ENCODE measurements at regions not wholly inside any gene's neighbourhood (a gene's known extent, or its start where the extent isn't known, plus 50 kb on each side); places are given as distances from the start of the nearest gene placed in this dataset.
"Not testable (repeated sequence)": the region's sequence is repeated elsewhere in the genome, so short reads cannot be mapped to it uniquely, and the experiment has no call there.

DNA sequence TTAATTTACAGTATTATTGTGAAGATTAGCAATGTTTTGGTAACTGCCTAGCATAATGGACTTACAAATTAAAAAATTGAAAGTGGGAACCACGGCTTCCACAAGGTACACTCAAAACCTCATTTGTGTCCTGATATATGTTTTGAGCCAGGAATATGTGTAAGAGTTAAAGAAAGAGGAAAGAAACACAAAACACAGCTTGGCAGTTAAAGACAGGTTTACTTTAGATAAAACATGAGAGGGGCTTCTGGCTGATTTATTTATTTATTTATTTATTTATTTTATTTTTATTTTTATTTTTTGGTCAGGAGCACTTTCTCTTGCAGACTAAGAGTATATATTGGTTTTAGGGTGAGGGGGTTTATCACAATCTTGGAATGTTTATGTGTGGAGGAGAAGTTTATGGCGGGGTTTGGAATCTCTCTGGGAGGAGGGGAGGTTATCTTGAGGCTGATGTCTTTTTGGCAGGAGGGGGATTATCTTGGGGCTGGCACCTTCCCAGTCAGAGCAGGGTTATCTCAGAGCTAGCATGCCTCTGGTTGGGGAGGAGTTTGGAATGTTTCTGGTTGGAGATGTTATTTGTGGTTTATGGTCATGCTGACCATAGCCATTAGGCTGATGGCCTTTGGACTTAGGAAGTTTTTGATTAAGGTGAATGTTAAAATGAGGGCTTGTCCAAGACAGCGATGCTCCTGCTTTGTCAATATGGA is 436.7 kb downstream of the DAD1 start:
- no peak for DNase-seq (ENCODE audit: low read depth)

DNA sequence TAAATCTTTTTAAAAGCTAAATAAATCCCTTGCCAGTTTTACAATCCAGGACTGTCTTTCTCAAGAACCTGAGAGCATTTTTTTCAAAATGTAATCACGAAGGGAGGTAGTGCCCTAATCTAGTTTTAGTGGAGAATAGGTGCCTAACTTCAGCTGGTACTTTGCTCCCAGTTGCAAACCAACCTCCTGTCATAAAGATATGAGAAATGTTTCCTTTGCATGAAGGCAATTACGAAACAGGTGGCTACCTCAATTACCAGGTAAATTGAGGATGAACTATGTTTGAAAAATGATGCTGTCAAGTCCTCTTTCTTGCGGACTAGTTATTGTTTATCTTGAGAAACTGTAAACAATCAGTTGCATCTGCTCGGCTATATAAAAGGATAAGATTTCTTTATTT is 437.9 kb downstream of the DAD1 start:
- no peak for DNase-seq (ENCODE audit: low read depth)

DNA sequence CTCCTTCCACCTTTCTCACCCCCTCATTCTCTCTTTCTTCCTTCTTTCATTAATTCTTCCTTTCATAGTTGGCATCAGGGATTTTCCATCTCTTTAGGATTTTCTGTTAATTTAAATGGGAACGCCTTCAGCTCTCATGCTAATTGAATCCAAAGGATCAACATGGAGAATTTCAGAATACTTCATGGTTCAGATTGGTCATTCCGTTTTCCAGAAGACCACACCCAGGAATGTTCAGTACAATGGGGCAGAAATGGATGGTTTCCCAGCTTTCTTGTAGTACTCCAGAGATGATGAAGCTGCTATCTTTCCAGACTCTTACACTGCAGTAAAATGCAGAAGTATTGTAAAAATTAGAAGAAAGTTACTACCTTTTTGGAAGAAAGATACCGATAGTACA is 440.0 kb downstream of the DAD1 start:
- no peak for DNase-seq (ENCODE audit: low read depth)

DNA sequence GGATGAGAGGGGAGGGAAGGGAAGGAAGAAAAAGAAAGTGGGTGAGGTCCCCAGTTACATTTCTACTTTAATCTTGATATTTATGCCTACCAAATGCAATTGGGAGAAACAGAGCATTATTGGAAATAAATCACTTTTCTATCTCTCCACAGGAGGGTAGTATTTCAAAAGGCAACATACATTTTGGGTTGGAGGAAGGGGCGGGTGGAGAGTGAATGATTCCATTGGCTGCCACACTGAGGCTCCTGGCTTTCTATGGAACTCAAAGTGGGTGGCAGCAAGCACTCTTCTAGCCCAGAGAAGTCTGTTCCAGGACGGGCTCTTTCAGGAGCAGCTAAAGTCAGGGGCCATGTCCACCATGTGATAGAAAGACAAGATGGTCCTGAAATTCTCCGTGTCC is 441.3 kb downstream of the DAD1 start:
- no peak for DNase-seq (ENCODE audit: low read depth)

DNA sequence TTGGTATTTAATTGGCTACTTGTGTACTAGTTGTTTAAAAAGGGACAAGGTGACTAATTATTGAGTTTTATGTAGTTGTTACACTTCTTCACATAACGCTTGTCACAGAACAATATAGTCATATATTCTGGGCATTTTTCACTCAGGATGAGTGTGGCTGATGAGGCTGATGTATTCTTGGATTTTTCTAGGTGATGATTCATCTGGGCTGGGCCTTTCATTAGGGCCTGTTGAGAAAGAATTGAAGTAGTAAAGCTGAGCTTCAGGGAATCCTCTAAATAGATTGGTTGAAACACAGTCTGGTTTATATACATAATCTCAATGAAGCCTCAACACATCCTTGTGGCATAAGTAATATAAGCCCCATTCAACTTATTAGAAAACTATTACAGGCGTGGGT is 445.7 kb downstream of the DAD1 start:
- DNase-seq (ENCODE audit: low read depth): no peak

DNA sequence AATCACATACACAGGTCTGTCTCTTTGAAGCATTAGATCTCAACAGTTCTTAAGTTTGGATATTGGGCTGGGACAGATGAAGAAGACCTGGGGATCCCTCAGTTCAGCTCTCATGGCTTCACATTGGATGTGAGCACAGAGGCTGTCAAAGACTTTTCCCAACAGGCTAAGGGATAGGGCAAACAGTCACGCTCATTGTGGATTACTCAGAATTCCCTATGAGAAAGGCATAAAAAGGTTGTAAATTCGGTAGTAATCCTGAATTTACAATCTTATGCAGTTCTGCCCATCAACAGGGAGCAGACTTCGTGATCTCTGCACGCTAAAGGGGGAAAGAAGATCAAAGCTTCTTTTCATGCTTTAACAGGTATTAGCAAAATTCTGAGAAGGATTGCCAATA is 448.4 kb downstream of the DAD1 start:
- DNase-seq (ENCODE audit: low read depth): no peak

DNA sequence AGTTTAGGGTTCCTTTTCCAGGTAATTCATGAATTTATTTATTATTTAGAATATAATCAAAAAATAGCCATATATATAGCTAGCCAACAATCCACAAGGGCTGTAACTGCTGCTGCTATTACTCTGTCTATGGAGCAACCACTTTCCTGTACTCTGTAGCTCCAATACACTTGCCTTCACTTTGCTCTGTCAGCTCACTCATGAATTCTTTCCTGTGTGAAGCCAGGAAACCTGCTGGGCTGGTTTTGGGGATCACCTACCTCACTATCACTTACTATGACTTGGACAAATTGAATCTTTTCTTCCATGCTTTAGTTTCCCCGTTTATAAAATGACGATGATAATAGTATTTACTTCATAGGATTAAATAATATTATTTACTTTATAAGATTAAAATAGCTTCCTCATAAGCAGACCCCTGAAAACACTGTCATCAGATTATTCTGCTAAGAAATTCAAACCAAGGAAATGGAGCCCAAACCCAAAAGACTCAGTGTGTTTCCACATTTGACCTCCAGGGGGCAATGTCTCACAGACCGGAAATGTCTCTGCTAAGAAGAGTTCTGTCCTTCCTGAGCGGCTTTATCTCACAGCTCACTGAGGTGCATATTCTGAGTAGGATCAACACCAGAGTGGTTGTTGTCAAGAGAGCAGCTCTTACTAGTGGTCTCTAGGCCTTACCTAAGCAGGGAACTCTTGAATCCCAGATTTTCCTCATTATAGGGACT is 457.1 kb downstream of the DAD1 start:
- DNase-seq (ENCODE audit: low read depth): no peak

DNA sequence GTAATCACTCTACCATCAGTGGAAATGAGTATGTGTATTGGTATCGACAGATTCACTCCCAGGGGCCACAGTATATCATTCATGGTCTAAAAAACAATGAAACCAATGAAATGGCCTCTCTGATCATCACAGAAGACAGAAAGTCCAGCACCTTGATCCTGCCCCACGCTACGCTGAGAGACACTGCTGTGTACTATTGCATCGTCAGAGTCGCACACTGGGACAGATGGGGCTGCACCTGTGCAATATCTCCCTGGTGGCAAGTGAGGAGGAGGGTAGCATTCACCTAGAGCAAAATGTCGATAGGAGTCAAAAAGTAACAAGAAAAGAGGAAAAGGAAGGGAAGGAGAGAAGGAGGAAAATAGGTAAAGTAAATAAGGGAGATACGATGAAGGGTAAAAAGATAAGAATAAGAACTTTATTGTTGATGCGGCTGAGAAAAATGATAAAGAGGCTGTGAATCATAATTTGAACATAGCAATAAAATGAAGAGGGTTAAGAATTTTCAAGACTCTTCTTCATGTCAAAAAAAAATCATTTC is 450.5 kb upstream of the OR4E1 start:
- no peak for DNase-seq (ENCODE audit: low read depth)

DNA sequence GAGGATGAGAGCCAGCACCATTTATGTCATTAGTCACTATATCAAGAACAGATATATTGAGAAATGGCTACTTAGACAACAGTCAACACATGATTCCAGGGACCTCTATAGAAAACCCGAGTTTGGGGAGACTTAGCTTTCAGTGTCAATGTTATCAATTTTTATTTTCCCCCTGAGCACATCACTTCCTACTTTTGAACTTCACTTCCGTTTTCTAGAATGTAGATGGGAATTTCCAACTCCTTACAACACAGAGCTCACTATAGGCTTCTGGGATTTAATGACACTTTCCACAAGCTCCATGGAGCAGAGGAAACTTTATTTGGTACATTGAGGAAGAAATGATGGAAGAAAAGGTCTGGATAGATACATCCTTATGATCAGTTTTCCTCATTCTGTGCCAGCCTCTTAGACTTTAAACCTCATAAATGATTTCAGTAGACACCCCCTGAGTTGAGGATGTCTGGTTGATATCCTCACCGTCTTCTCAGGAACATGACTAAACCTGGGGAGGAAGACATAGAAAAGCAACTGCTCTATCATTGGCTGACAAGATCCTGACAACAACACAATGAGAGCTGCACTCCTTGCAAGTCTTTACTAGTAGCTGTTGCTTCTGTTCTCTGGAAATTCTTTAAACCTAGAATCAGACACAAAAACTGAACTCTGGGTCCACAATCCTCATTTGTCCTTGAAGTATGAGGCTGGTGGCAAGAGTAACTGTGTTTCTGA is 449.4 kb upstream of the OR4E1 start:
- DNase-seq (ENCODE audit: low read depth): no peak

DNA sequence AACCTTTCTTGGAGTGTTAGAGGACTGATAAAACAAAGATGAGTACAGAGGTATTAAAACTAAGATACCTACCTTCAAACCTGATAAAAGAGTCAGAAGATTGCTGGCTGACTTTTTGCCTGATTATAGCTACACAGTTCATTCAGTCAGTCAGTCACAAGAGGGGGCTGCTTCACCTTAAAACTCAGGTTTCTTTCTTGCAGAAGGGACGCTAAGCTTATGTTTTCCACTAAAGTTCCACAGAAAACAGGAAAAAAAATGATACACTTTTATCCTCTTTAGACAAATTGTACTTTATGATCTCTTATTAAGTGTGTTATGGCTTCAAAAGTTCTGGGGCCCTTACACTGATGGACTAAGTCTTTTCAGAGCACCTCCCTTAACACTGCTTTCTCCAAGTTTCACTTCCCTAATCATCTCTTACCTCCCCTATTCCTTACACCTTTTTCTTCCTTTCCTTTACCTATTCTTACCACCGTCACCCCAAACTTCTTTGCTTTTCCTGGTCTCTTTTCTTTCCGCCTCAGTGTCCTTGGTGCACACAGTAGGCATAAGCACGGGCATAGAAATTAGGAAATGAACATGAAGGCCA is 448.7 kb upstream of the OR4E1 start:
- no peak for DNase-seq (ENCODE audit: low read depth)

DNA sequence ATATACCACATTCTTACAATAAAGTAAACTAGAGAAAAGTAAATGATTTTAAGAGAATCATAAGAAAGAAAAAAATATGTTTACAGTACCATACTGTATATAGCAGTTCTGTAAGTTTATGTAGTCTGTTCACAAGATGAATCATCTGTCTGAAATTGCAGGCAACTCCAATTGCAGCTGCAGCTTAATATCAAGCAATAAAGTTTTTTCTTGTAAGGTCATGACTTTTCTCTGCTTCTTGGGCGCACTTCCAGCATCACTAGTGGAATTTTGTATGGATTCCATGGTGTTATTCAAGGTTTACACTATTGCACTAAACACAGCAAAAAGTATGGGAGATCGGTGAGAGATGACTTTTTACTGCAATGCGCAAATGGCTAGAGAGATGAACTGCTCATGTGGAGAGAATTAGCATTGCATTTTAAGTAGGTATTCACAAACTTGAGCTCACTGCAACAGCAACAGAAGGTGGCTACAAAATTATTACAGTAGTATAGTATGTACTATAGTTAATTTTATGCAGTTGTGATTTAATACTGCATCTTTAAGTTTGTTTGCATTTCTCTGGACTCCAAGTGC is 445.4 kb upstream of the OR4E1 start:
- no peak for DNase-seq (ENCODE audit: low read depth)

DNA sequence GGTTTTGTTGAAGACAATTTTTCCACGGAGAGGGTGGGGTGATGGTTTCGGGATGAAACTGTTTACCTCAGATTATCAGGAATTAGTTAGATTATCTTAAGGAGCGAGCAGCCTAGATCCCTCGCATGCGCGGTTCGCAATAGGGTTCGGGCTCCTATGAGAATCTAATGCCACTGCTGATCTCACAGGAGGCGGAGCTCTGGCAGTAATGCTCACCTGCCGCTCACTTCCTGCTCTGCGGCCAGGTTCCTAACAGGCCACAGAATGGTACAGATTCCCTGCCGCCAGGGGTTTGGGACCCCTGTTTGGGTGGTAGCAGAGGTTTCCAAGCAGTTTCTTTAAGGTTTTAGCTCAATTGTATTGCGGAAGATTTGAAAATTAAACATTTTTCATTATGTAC is 439.8 kb upstream of the OR4E1 start:
- DNase-seq (ENCODE audit: low read depth): no peak

DNA sequence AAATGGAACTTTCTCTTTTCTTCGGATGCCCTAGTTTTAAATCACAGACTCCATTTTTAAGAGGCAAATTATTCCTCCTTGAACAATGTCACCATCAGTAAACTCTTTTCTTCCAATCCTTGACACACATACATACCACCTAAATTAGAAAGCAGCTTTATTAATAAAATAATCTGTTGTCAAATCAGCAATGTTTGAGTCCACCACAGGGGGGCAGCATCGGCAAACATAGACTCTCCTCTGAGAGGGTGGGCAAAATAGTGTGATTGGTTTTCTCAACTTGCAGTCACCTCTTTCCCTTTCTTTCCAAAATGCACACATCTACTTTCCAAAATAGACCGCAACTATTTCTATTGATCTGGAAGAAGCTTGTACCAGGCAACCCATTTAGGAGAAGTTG is 438.4 kb upstream of the OR4E1 start:
- peak; percentile 14 for DNase-seq (ENCODE audit: low read depth)

DNA sequence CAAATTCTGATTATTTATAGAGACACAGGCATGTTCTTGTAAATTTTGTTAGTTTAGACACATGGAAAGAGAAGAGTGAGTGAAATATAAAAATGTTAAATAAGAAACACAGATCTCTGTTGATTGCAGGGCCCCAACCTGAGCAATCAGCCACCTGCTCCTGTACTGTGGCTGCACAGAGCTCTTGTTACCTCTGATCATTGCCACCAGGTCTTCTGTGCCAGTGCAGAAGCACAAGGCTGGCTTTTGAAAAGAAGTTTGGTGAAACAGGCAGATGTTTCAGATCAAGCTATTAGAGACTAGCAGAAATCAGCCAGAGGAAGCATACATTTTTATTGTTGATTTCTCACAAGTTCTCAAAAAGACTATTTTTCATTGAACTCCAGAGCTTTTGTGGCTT is 434.1 kb upstream of the OR4E1 start:
- DNase-seq (ENCODE audit: low read depth): no peak

DNA sequence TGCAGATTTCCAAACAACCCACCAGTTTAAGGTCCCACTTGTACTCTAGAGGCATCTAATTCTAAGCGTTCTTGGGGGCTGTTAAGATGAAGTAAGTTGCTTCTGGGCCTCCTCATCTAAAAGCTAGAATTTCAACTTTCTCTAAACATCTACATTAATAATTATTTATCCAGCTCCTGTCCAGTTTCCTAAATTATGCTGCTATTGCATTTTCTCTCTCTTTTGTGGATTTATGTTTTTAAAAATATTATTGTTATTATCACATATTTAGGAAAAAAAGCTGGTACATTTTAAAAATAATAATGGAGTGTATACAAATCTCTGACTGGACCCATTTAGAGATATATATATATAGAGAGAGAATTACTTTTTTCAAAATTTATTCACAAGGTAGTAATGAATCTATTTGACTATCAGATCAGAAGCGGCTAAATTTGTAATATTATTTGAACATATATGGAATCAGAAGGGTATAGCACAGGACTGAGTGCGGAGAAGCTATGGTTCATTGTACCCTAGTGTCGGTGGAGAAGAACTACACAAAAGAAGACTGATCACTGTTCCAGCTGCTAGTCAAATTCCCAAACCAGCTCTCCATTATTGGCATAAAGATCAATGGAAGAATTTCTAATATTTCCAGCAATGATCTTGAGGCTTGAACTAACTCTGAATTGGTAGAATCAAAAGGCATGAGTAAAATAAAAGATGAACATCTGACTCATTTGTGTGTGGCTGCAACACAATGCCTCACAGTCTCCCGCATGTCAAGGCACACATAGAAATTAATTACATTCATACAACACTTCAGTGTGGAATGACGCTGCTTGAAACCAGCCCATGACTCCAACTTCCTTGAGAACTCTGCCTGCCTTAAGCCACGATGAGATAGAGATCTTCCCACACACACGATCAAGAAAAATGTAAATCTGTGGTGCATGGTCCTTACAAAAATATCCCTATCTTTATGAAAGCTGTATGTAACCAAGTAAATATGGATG is 433.4 kb upstream of the OR4E1 start:
- no peak for DNase-seq (ENCODE audit: low read depth)

DNA sequence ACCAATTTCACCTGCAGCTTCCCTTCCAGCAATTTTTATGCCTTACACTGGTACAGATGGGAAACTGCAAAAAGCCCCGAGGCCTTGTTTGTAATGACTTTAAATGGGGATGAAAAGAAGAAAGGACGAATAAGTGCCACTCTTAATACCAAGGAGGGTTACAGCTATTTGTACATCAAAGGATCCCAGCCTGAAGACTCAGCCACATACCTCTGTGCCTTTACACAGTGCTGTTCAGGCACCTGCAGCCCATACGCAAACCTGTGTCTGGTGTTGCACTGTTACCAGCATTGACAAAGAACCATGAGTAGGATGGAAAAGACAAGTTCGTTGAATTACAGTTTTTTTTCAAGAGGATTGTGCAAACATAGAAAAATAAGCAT is 432.0 kb upstream of the OR4E1 start:
- DNase-seq (ENCODE audit: low read depth): no peak

DNA sequence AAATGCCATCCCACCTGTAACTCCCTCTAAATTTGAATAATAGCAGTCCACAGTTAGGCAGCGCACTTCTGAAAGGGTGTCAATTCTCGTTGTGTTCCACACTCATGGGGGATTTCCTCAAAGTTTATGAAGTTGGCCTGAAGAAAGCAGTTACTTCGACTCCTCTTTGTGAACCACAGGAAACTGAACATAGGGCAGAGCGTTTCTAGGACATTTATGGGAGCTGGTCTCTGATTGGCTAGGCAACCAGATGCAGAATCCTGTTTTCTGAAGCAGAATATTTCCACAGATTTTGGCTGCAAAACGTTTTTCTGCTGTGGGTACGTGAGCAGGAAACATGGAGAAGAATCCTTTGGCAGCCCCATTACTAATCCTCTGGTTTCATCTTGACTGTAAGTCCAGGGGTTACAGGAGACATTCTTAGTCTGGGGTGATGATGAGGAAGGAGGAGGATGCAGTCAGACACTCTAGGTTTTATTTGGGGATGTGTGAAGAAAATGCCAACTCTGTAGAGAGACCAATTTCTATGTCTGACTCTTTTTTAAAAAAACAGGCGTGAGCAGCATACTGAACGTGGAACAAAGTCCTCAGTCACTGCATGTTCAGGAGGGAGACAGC is 431.5 kb upstream of the OR4E1 start:
- DNase-seq (ENCODE audit: low read depth): no peak

DNA sequence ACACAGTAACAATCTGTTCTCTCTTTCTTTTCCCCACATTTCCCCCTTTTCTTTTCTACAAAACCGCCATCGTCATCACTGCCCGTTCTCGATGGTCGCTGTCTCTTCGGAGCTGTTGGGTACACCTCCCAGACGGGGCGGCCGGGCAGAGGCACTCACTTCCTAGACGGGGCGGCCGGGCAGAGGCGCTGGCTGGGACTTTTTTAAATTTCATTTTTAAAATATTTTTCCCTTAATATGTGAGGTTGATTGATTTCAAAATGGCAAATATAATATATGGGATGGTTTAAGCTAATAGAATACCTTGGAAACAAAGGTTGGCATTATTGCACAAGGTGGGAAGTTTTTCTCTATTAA is 427.1 kb upstream of the OR4E1 start:
- DNase-seq (ENCODE audit: low read depth): not testable (repeated sequence)

DNA sequence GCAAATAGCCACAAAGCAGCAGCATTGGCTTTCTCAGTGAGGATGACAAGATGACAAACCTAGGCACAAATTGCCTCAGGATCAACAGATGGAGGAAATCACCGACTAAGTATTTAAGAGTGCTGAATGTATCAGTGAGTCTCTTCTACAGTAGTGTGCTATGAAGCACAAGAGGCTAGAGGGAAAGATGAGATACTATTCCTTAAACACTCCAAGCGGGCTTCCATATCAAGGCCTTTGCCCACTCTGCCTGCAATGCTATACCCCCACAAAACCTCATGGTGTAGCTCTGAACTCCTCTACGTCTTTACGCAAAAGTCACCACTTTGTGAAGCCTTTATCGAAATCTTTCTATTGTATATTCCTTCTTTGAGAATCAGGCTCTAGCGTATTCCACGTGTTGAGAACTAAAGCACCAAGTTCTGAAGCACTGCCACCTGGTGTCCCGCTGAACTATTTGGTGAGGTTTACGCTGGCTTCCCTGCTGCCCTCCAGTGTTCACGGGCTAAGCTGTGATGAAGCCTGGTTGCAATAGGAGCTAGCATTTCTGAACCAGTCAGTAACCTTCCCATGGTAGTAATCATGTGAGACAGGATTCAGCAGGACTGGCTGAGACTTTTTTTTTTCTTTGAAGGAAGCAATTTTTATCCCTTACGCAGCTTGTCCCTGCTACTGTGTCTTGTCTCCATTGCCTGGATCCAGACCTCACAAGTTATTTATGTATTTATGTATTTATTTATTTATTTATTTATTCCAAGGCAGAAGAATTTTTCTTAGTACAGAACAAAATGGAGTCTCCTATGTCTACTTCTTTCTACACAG is 426.5 kb upstream of the OR4E1 start:
- DNase-seq (ENCODE audit: low read depth): peak; percentile 24

DNA sequence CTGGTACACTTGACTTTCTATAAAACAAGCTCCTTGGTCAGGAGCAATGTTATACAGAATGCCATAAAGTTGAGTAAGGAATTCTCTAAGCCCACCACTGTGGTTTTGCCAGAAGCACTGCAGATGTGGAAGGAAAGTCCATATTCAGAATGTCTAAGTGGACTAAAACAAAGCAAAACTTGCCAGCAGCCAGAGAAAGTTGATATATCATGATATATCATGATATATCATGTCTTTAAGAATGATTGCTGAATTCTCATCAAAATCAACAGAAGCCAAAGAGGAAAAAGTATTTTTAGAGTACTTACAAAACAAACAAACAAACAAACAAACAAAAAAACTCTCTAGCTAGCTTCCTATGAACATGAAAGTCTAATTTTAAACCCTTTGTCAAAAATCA is 424.8 kb upstream of the OR4E1 start:
- DNase-seq (ENCODE audit: low read depth): no peak

Data from stimulated activated CD8-positive, alpha-beta memory T cell treated with anti-CD3 and anti-CD28 coated beads, Interleukin-4, amount 100 ng/mL, for 24 hours (primary cell).